Upper lobe of left lung (tissue), 4 donors: ENCODE measurements at regions not wholly inside any gene's neighbourhood (a gene's known extent, or its start where the extent isn't known, plus 50 kb on each side); places are given as distances from the start of the nearest gene placed in this dataset.

ENCODE experiments used
- CTCF ChIP-seq, 6 experiments: fragments of 450-650 bp in 4 of 6; fragments of 200-600 bp in 2 of 6; sonication (generic) in 2 of 6; IDR thresholded peaks; one replicate each; pipeline ENCODE4 v1.5.1; 2016 to 2019; ENCODE audit warnings: antibody characterized with exemption in 6 of 6
- EP300 ChIP-seq, 4 donors: sonication (generic); formaldehyde crosslinking; IDR thresholded peaks; one replicate each; pipeline ENCODE4 v1.5.1; 2017; ENCODE audit warnings: antibody characterized with exemption in 4 of 4, control low read depth in 2 of 4
- POLR2AphosphoS5 ChIP-seq, 2 donors: sonication (generic); formaldehyde crosslinking; IDR thresholded peaks; one replicate each; pipeline ENCODE4 v1.5.1; 2017; ENCODE audit warnings: antibody characterized with exemption in 2 of 2

- TF ChIP-seq CTCF (IDR thresholded peaks at IDR 0.05) (no peak), EP300 (IDR thresholded peaks at IDR 0.05) (no peak), POLR2AphosphoS5 (IDR thresholded peaks at IDR 0.05) (no peak)
These were observed 144.4 kb downstream of the CAND1 start for GRCh38 chr12:67413577-67413976.
